ENCODE measurements at regions not wholly inside any gene's neighbourhood (a gene's known extent, or its start where the extent isn't known, plus 50 kb on each side); places are given as distances from the start of the nearest gene placed in this dataset.
A peak's percentile ranks its signal among the peaks of the same experiment; 100 is the strongest.

DNA sequence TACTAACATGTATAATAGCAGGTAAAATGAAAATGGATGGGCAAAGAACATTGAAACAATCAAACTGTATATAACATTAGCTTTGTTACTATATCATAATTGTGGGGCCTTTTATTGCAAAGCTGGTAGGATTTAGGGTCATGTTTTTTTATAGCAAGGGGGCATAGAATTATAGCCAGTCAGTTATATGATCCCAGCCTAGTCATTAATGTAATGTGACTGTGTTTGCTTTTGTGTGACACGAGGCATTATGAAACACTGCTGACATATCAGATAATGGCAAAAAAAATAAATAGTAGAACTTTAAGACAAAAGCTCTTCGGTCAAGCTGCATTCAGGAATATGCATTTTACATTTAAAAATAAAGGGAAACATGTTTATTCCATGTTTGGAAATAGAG, 81.3 kb upstream of the ZNF281 start (continued):
- TF ChIP-seq, protein P1, sequence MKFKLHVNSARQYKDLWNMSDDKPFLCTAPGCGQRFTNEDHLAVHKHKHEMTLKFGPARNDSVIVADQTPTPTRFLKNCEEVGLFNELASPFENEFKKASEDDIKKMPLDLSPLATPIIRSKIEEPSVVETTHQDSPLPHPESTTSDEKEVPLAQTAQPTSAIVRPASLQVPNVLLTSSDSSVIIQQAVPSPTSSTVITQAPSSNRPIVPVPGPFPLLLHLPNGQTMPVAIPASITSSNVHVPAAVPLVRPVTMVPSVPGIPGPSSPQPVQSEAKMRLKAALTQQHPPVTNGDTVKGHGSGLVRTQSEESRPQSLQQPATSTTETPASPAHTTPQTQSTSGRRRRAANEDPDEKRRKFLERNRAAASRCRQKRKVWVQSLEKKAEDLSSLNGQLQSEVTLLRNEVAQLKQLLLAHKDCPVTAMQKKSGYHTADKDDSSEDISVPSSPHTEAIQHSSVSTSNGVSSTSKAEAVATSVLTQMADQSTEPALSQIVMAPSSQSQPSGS (tag by site-specific recombination; IDR thresholded peaks at IDR 0.05; ENCODE audit: low read depth): 0 out of 2 replicates have a peak, but pooled peaks have one; percentile 12
- TF ChIP-seq ZBTB8A (tag by site-specific recombination; IDR thresholded peaks at IDR 0.05): 0 out of 2 replicates have a peak, but pooled peaks have one; percentile 48
- TF ChIP-seq ZIC2 (tag by site-specific recombination; IDR thresholded peaks at IDR 0.05): no peak
- no peak for TF ChIP-seq ZNF248 (tag by site-specific recombination; IDR thresholded peaks at IDR 0.05)
- TF ChIP-seq MYNN (tag by site-specific recombination; IDR thresholded peaks at IDR 0.05; ENCODE audit: borderline replicate concordance): peak; percentile 84
- no peak for TF ChIP-seq ZNF777 (tag by site-specific recombination; IDR thresholded peaks at IDR 0.05; ENCODE audit: borderline replicate concordance)
- TF ChIP-seq BCL11A (tag by site-specific recombination; IDR thresholded peaks at IDR 0.05; ENCODE audit: low read depth): peak; percentile 86; the same call in 1 of the 2 replicates
- peak; percentile 49; the same call in 1 of the 2 replicates for TF ChIP-seq ZBTB1 (tag by site-specific recombination; IDR thresholded peaks at IDR 0.05)
- TF ChIP-seq ZBTB48 (tag by site-specific recombination; IDR thresholded peaks at IDR 0.05): peak; percentile 46; the same call in 1 of the 2 replicates
- TF ChIP-seq OSR2 (tag by site-specific recombination; IDR thresholded peaks at IDR 0.05): peak; percentile 82
- TF ChIP-seq, protein P2, sequence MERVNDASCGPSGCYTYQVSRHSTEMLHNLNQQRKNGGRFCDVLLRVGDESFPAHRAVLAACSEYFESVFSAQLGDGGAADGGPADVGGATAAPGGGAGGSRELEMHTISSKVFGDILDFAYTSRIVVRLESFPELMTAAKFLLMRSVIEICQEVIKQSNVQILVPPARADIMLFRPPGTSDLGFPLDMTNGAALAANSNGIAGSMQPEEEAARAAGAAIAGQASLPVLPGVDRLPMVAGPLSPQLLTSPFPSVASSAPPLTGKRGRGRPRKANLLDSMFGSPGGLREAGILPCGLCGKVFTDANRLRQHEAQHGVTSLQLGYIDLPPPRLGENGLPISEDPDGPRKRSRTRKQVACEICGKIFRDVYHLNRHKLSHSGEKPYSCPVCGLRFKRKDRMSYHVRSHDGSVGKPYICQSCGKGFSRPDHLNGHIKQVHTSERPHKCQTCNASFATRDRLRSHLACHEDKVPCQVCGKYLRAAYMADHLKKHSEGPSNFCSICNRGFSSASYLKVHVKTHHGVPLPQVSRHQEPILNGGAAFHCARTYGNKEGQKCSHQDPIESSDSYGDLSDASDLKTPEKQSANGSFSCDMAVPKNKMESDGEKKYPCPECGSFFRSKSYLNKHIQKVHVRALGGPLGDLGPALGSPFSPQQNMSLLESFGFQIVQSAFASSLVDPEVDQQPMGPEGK (tag by site-specific recombination; IDR thresholded peaks at IDR 0.05): peak; percentile 46; the same call in 1 of the 2 replicates
- TF ChIP-seq ZNF335 (tag by site-specific recombination; conservative IDR thresholded peaks at IDR 0.05): no peak; the same call in 1 of the 2 replicates
- 0 out of 2 replicates have a peak, but pooled peaks have one; percentile 21 for TF ChIP-seq ZNF366 (tag by site-specific recombination; conservative IDR thresholded peaks at IDR 0.05)
- TF ChIP-seq ZNF121 (tag by site-specific recombination; IDR thresholded peaks at IDR 0.05): no peak
- no peak for TF ChIP-seq ZNF133 (tag by site-specific recombination; IDR thresholded peaks at IDR 0.05)
- TF ChIP-seq ZNF623 (tag by site-specific recombination; IDR thresholded peaks at IDR 0.05): no peak
- TF ChIP-seq, protein P3, sequence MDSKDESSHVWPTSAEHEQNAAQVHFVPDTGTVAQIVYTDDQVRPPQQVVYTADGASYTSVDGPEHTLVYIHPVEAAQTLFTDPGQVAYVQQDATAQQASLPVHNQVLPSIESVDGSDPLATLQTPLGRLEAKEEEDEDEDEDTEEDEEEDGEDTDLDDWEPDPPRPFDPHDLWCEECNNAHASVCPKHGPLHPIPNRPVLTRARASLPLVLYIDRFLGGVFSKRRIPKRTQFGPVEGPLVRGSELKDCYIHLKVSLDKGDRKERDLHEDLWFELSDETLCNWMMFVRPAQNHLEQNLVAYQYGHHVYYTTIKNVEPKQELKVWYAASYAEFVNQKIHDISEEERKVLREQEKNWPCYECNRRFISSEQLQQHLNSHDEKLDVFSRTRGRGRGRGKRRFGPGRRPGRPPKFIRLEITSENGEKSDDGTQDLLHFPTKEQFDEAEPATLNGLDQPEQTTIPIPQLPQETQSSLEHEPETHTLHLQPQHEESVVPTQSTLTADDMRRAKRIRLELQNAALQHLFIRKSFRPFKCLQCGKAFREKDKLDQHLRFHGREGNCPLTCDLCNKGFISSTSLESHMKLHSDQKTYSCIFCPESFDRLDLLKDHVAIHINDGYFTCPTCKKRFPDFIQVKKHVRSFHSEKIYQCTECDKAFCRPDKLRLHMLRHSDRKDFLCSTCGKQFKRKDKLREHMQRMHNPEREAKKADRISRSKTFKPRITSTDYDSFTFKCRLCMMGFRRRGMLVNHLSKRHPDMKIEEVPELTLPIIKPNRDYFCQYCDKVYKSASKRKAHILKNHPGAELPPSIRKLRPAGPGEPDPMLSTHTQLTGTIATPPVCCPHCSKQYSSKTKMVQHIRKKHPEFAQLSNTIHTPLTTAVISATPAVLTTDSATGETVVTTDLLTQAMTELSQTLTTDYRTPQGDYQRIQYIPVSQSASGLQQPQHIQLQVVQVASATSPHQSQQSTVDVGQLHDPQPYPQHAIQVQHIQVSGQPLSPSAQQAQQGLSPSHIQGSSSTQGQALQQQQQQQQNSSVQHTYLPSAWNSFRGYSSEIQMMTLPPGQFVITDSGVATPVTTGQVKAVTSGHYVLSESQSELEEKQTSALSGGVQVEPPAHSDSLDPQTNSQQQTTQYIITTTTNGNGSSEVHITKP (tag by site-specific recombination; IDR thresholded peaks at IDR 0.05): no peak
- no peak for TF ChIP-seq ZNF266 (tag by site-specific recombination; IDR thresholded peaks at IDR 0.05; ENCODE audit: low read depth)
- TF ChIP-seq GLI2 (tag by site-specific recombination; IDR thresholded peaks at IDR 0.05; ENCODE audit: borderline replicate concordance, low read depth): 0 out of 2 replicates have a peak, but pooled peaks have one; percentile 38
- peak; percentile 55 for TF ChIP-seq ZNF629 (tag by site-specific recombination; IDR thresholded peaks at IDR 0.05)
- TF ChIP-seq, protein P4, sequence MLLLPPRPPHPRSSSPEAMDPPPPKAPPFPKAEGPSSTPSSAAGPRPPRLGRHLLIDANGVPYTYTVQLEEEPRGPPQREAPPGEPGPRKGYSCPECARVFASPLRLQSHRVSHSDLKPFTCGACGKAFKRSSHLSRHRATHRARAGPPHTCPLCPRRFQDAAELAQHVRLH (tag by site-specific recombination; IDR thresholded peaks at IDR 0.05): 0 out of 2 replicates have a peak, but pooled peaks have one; percentile 23
- peak; percentile 79 for TF ChIP-seq ZSCAN30 (tag by site-specific recombination; IDR thresholded peaks at IDR 0.05)
- TF ChIP-seq IKZF3 (tag by site-specific recombination; IDR thresholded peaks at IDR 0.05): peak; percentile 82
- 0 out of 2 replicates have a peak, but pooled peaks have one; percentile 61 for TF ChIP-seq ZNF24 (tag by site-specific recombination; IDR thresholded peaks at IDR 0.05)
- TF ChIP-seq, protein P5, sequence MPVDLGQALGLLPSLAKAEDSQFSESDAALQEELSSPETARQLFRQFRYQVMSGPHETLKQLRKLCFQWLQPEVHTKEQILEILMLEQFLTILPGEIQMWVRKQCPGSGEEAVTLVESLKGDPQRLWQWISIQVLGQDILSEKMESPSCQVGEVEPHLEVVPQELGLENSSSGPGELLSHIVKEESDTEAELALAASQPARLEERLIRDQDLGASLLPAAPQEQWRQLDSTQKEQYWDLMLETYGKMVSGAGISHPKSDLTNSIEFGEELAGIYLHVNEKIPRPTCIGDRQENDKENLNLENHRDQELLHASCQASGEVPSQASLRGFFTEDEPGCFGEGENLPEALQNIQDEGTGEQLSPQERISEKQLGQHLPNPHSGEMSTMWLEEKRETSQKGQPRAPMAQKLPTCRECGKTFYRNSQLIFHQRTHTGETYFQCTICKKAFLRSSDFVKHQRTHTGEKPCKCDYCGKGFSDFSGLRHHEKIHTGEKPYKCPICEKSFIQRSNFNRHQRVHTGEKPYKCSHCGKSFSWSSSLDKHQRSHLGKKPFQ (tag by site-specific recombination; IDR thresholded peaks at IDR 0.05): peak; percentile 85
- peak; percentile 29; the same call in 1 of the 2 replicates for TF ChIP-seq ZNF10 (tag by site-specific recombination; IDR thresholded peaks at IDR 0.05)
- peak; percentile 95 for TF ChIP-seq ZNF843 (tag by site-specific recombination; IDR thresholded peaks at IDR 0.05)
- peak; percentile 59; the same call in 1 of the 2 replicates for TF ChIP-seq ZNF501 (tag by site-specific recombination; IDR thresholded peaks at IDR 0.05)

All from HEK293 (cell line).